ENCODE measurements at regions not wholly inside any gene's neighbourhood (a gene's known extent, or its start where the extent isn't known, plus 50 kb on each side); places are given as distances from the start of the nearest gene placed in this dataset.
A peak's percentile ranks its signal among the peaks of the same experiment; 100 is the strongest.

- H3K4me3 ChIP-seq (ENCODE audit: low read depth, low read length), result no peak overlapping the region
- no peak overlapping the region for H3K27ac ChIP-seq (ENCODE audit: extremely low read depth, low read depth, low read length)
- POLR2A ChIA-PET, result interaction anchor here (0.6 kb wide), 1 partner anchor 151 kb away, joined by 3 read pairs; no protein-coding TSS in a partner anchor
- no peaks in the 10 kb centered on the region for H3K9me3 ChIP-seq (ENCODE audit: control insufficient read depth, insufficient read depth, low read depth, low read length)
- H3K4me1 ChIP-seq (ENCODE audit: control insufficient read depth, insufficient read depth, low read length), result no peaks in the 10 kb centered on the region
- no peaks in the 10 kb centered on the region for H3K36me3 ChIP-seq (ENCODE audit: control insufficient read depth in 2 of 2, insufficient read depth in 1 of 2, low read length in 2 of 2)
- CTCF ChIA-PET, result interaction anchor here (0.5 to 1.8 kb wide), 3 partner anchors 10 to 187 kb away, joined by 3 to 5 read pairs (median 3); no protein-coding TSS in a partner anchor
- peak; percentile 56 for TF ChIP-seq ZIC2 (tag by site-specific recombination; IDR thresholded peaks at IDR 0.05)
- TF ChIP-seq OVOL3 (tag by site-specific recombination; IDR thresholded peaks at IDR 0.05), result no peak
- no peak for TF ChIP-seq ZNF24 (tag by site-specific recombination; IDR thresholded peaks at IDR 0.05)
- TF ChIP-seq SETDB1 (IDR thresholded peaks at IDR 0.05; ENCODE audit: insufficient read length, low read length), result no peak
- TF ChIP-seq ATF2 (tag by site-specific recombination; IDR thresholded peaks at IDR 0.05; ENCODE audit: low read depth), result peak; percentile 59
- TF ChIP-seq, protein P1, sequence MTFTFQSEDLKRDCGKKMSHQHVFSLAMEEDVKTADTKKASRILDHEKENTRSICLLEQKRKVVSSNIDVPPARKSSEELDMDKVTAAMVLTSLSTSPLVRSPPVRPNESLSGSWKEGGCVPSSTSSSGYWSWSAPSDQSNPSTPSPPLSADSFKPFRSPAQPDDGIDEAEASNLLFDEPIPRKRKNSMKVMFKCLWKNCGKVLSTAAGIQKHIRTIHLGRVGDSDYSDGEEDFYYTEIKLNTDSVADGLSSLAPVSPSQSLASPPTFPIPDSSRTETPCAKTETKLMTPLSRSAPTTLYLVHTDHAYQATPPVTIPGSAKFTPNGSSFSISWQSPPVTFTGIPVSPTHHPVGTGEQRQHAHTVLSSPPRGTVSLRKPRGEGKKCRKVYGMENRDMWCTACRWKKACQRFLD (tag by site-specific recombination; IDR thresholded peaks at IDR 0.05), result no peak
- TF ChIP-seq ZBTB21 (tag by site-specific recombination; IDR thresholded peaks at IDR 0.05), result peak; percentile 73
- no peak for TF ChIP-seq KLF8 (tag by site-specific recombination; IDR thresholded peaks at IDR 0.05)
- no peak for TF ChIP-seq ZNF121 (tag by site-specific recombination; IDR thresholded peaks at IDR 0.05)
- no peak for TF ChIP-seq KLF16 (tag by site-specific recombination; IDR thresholded peaks at IDR 0.05)
- no peak for TF ChIP-seq ZNF404 (tag by site-specific recombination; IDR thresholded peaks at IDR 0.05)
- no peak for TF ChIP-seq ZNF426 (tag by site-specific recombination; IDR thresholded peaks at IDR 0.05)
- TF ChIP-seq, protein P2, sequence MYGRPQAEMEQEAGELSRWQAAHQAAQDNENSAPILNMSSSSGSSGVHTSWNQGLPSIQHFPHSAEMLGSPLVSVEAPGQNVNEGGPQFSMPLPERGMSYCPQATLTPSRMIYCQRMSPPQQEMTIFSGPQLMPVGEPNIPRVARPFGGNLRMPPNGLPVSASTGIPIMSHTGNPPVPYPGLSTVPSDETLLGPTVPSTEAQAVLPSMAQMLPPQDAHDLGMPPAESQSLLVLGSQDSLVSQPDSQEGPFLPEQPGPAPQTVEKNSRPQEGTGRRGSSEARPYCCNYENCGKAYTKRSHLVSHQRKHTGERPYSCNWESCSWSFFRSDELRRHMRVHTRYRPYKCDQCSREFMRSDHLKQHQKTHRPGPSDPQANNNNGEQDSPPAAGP (tag by site-specific recombination; IDR thresholded peaks at IDR 0.05), result peak; percentile 27; the same call in 1 of the 2 replicates
Observed at GRCh38 chr6:2534406-2535042, 216.2 kb downstream of the MYLK4 start.

GRCh38 chr6:2531426-2532215 is 219.1 kb downstream of the MYLK4 start:
- Histone ChIP-seq H3K27ac (ENCODE audit: extremely low read depth, low read depth, low read length) (no peak overlapping the region), H3K4me1 (ENCODE audit: control insufficient read depth, insufficient read depth, low read length) (no peaks in the 10 kb centered on the region), H3K9me3 (ENCODE audit: control insufficient read depth, insufficient read depth, low read depth, low read length) (no peaks in the 10 kb centered on the region), H3K4me3 (ENCODE audit: low read depth, low read length) (no peak overlapping the region), H3K36me3 (ENCODE audit: control insufficient read depth in 2 of 2, insufficient read depth in 1 of 2, low read length in 2 of 2) (no peaks in the 10 kb centered on the region)
- TF ChIP-seq ZNF169 (tag by site-specific recombination; IDR thresholded peaks at IDR 0.05) (no peak), PRDM6 (tag by site-specific recombination; IDR thresholded peaks at IDR 0.05) (no peak)
- CTCF ChIA-PET, result interaction anchor here (0.6 kb wide), 1 partner anchor 83 kb away, joined by 3 read pairs; no protein-coding TSS in a partner anchor
- POLR2A ChIA-PET, result no interaction called here
